22Rv1 (cell line): ENCODE measurements at regions not wholly inside any gene's neighbourhood (a gene's known extent, or its start where the extent isn't known, plus 50 kb on each side); places are given as distances from the start of the nearest gene placed in this dataset.
"Not testable (repeated sequence)": the region's sequence is repeated elsewhere in the genome, so short reads cannot be mapped to it uniquely, and the experiment has no call there.

Experiments
- ZFX ChIP-seq: fragments of 450-650 bp; IDR thresholded peaks from 2 replicates; pipeline ENCODE4 v1.6.1; 2017; ENCODE audit warnings: antibody characterized with exemption, borderline replicate concordance
- TF ChIP-seq, protein P1 (sequence below): fragments of 450-650 bp; IDR thresholded peaks from 2 replicates; pipeline ENCODE4 v1.5.1; 2017; ENCODE audit warnings: mild to moderate bottlenecking

DNA sequence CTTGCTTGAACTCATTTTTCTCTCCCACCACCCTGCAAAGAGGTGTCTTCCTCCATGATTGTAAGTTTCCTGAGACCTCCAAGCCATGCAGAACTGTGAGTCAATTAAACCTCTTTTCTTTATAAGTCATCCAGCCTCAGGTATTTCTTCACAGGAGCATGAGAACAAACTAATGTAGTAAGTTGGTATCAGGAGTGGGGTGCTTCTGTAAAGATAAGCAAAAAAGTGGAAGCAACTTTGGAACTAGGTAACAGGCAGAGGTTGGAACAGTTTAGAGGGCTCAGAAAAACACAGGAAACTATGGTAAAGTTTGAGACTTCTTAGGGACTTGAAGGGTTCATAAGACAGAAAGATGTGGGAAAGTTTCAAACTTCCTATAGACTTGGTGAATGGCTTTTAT, 287.7 kb upstream of the POTED start:
- TF ChIP-seq, protein P1, sequence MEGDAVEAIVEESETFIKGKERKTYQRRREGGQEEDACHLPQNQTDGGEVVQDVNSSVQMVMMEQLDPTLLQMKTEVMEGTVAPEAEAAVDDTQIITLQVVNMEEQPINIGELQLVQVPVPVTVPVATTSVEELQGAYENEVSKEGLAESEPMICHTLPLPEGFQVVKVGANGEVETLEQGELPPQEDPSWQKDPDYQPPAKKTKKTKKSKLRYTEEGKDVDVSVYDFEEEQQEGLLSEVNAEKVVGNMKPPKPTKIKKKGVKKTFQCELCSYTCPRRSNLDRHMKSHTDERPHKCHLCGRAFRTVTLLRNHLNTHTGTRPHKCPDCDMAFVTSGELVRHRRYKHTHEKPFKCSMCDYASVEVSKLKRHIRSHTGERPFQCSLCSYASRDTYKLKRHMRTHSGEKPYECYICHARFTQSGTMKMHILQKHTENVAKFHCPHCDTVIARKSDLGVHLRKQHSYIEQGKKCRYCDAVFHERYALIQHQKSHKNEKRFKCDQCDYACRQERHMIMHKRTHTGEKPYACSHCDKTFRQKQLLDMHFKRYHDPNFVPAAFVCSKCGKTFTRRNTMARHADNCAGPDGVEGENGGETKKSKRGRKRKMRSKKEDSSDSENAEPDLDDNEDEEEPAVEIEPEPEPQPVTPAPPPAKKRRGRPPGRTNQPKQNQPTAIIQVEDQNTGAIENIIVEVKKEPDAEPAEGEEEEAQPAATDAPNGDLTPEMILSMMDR = not testable (repeated sequence)
- not testable (repeated sequence) for TF ChIP-seq ZFX
